HG03066 (cell line): ENCODE measurements at regions not wholly inside any gene's neighbourhood (a gene's known extent, or its start where the extent isn't known, plus 50 kb on each side); places are given as distances from the start of the nearest gene placed in this dataset.

Experiments used
- ATAC-seq: cut with Tn5 transposase; IDR thresholded peaks from one replicate; pipeline ENCODE4 v1.9.1; 2021; ENCODE audit warnings: low read depth; ENCODE audit not compliant: unreplicated experiment

DNA sequence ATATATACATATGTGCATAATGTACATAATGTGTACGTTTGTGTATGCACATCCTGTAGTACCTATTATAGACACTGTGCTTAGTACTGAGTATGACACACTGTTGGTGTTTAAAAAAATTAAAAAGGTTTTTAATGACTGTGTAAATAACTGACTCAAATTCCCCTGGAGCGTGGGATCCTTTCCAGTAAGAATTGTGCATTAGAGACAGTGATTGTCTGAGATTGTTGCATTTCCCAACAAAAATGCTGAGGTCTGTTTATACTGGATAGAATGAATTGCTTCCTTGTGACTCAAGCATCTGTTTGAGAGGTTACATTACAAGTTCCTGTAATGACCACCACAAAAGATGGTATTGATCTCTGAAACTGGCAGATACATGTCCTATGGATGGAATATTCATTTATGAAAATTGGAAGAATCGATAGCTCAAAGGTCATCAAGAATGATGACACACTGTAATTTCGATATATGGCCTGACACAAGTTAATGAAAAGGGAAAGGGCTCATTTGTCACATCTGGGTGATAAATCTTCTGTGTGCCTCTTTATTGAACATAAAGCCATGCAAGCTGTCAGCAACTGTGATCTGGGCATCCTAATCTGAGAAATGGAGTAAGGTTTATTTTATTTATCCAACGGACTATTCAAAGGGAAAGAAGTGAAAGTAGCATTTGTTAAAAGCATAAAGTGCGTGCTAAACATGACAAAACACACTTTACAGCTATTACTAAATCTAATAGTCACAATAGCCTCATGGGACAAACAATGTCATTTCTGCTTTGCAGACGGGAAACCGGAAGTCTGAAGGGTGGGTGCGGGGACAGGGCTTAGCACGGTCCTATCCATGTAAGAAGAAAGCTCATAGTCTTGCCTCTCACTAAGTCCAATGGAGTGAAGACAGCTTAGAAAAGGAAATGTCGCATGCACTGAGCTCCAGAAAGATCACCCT lies 228.8 kb downstream of the CDH11 start:
- no peak for ATAC-seq

DNA sequence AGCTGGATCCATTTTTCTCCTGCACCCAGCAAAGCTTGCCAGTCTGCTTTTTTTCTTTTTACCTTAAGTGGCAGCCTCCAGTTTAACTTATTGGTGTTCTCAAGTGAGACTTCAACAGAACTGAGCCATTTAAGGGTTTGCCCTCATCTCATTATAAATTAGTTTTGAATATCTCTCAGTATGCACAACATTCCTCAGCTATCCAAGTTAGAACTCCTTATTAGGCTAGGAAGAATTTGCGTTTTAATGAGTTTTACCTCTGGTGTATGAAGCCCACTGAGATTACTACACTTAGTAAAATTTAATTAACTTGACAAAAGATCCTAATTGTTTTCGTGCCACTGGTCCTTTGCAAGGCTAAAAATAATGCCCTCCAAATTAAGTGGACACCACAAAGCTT lies 232.4 kb downstream of the CDH11 start:
- no peak for ATAC-seq

DNA sequence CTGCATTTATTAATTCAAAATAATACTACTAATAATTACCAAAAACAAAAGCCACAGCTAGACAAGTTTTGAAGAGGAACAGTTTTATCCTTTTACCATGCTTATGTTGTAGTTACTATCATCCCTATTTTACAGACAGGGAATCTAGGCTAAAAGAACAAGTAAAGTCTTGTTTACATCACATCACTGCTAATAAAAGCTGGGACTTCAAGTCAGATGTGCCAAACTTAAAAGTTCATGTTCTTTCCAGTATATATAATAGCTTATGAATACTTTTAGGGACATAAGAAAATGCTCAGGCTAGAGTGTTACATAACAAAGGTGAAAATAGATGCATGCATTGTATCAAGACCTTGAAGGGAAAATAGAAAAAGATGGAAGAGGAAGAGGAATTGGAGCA lies 234.2 kb downstream of the CDH11 start:
- no peak for ATAC-seq

DNA sequence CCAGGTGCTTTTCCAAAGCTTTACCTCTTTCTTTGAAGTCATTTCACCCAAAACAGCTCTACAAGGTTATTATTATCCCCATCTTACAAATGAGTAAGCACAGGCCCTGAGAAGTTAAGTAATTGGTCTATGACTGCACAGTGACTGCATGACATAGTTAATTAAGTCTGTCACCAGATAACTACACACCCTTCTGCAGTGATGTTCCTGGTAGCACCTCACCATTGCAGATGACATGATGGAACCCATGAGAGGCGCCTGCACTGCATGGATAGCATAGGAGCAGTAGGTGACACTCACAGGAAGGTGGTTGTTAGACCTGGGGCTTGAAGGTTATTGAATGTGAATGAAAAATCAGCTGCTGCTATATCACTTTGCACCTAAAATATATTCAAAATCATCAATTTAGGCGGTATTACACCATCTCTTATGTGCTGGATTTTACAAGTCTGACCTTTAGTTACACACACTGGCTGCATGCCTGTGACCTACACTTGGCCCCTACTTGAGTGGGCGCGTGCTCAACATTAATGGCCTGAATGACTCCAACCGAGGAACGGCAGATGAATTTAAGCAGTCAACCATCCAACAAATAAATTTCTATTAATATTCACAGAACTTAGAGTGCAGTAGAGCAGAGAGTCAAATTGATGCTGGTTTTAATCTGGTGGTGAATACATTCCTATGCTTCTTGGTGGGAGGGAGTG lies 239.6 kb downstream of the CDH11 start:
- ATAC-seq, result no peak

DNA sequence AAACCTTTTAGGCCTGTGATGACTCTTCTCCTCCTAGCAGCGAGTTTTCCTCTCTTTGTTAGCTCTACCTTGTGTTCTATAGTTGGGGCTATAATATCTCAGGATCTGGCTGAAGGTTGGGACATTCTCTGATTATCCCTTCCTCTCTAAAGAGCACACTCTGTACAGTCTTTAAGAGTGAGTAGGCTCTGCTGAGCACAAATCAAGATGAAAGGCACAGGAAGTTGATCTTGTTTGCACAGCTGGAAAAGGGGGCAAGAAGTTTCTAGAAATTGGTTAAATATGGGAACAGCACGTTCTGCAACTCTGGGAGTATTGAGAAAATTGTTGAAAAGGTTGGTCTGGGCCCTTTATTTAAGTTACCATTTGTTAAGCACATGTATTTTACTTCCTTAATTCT lies 240.9 kb downstream of the CDH11 start:
- no peak for ATAC-seq

DNA sequence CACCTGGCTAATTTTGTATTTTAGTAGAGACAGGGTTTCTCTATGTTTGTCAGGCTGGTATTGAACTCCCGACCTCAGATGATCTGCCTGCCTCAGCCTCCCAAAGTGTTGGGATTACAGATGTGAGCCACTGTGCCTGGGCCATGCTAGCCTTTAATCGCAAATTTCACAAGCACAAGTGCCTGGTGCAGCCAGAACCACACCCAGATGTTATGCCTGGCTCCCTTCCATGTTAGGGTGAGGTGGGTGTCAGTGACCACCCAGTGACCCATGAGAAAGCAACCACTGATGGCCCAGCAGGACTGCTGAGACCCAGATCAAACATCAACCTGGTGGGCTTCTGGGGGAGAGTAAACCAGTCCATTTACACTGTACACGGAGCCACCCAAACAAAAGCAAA lies 241.9 kb downstream of the CDH11 start:
- no peak for ATAC-seq

DNA sequence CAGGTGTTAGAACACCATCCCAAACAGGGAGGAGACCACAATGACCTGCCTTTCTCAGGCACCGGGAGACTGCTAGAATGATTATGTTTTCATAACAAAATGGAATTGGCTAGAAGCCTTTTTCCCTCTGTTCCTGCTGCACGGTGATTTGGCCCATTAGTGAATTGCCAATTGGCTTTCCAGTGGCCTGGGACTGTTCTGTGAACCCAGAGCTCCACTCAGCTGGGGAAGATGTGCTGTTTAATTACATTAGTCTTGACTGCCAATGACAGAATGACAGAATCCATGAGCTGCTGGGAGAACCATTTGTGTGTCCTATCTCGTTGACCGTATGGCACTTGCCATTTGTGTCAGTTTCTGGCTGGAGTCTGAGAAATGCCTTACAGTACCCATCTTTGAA lies 242.9 kb downstream of the CDH11 start:
- no peak for ATAC-seq

DNA sequence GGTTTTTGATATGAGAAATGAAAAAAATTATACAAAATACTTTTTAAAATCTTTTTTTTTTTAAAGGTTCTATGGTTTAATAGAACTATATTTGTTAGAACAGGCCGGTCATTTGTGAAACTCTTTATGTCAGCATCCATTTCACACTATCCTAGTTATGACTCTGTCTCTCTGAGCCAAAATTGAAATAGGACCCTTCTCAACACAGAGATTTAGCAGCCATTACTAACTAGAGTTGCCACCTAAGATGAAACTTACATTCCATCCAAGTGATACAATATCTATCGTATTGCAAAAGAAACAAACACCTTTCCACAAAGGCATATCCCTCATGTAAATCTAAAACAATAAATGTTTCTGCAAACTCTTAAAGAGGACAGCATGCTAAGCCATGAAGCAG lies 249.8 kb downstream of the CDH11 start:
- ATAC-seq, result no peak

DNA sequence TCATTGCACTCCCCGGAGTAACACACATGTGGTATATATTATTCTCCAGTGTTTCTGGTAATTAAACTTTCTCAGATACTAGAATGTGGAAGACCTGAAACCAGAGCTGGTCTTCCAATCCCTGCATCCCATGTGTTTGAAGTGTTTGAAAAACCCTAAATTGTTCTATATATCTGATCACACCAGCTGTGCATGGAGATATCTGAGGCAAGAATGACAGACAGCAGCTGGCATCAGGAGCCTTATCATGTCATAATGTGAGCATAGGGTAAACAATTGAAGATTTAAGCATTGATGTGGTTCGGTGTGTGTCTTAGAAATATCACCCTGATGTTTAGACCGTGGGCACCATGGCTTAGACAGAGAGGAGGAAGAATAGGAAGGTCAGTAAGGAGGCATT lies 251.0 kb downstream of the CDH11 start:
- ATAC-seq, result no peak

DNA sequence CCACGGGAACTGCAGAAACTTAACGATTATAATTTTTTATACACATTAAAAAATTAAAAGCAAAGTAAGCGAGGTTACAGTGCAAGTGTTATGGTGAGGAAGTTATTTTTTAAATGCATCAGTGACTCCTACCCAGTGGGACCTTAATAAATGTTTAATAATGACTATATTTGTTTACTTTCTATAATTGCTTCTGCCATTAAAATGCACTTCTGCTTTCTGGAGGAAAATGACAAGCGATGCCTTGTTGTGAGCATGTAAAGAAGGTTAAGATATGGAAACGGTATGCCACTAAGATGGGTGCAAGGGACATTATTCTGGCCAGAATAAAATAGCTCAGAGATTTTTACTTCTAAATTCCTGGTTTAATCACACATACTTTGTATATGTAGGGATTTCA lies 252.1 kb downstream of the CDH11 start:
- no peak for ATAC-seq

DNA sequence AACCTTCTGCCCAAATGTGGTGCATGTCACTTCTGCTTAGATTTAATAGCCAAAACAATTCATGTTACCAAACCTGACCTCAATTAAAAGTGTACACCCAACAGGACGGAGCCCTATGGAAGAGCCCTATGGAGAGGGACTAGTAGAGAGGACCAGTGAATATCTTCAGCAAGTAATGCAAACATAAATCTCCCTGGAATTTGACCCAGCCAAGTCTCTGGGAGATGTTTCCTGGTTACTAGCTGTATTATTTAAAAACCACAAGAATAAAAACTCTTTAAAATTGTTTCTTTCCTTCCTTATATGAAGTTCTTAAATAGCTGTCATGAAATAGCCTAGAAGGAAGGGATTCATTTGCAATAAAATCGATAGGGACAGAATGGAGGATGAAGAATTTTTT lies 255.8 kb downstream of the CDH11 start:
- ATAC-seq, result no peak

DNA sequence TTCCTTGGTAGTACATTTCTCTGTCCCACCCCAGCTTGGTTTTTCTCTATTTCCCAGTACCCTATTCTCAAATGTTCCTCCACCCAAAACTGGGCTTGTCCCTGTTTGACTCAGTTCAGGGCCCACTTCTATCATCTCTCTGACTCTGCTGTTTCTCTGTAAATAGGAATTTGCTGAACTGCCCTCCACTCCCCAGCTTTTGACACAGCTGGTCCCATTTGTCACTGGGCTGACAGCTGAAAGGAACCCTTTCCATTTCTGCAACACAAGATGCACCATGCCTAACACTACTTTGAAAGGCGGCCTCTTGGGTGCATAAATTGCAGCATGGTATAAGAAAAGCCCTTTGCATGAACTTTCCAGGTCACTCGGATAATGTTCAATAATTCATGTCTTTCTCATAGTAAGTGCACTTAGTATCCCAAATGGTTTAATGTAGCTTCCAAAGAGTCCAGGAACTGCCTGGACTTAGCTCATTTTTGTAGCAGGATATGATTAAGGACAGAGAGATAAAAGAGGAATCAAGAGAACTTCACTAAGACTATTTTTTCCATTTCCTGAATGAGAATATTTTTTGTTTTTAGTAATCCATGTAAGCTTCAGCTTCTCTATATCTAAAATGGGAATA lies 256.7 kb downstream of the CDH11 start:
- ATAC-seq, result no peak

DNA sequence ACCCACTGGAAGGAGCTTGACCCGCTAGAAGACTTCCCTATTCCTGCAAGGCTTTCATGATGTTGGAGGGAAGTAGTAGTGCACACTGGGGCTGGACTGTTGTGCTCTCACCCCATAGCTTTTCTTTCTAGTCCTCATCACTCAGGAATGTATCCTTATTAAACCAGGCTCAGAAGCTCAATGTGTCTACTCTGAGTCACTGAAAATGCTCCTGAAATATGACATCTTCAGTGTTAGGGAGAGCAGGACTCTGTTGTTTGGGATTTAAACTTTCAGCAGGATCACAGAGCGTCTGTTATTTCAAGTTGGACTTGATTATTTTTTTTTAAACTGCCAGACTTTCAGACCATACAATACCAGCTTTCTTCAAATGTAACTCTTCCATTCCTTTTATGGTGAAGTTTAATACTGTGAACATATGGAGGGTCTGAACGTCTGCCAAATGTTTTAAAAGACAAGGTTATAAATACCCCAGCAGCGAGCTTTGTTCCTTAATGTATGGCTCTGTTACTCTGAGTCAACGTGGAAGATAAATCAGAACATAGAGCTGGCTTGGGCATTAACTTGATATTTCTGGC lies 257.5 kb downstream of the CDH11 start:
- ATAC-seq, result no peak

DNA sequence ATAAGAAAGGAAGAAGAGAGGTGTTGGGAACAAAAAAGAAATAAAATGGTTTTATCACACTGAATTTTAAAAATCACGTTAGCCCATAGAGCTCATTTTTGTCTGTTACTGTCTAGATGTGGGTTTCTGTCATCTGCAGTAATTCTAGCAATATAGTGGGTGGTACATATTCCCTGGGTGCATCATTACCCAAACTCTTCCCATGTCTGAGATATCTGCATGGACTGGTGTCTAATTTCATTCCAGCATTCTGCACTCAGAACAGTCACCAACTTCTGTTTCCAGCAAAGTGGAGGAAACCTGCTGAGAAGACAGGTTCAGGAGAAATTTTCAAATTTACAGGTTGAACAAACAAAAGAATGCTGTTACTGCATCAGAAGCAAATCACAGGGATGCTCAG lies 263.8 kb downstream of the CDH11 start:
- no peak for ATAC-seq

DNA sequence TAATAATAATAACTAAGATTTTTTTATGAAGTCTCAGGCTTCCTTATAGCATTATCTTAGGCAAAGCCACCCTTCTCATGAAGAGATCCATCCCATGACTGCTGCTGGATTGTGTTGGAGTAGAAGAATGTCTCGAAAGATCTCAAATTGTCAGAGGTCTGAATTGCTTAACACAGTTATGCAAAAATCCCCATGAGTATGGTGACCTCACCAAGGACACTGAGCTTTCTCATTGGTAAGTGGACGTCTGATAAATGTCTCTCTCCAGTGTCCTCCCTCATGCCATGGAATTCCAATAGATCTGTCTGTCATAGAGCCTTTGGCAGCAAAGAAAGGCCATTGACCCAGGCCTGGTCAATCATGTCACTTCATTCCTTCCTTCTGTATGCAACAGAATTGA lies 264.5 kb downstream of the CDH11 start:
- ATAC-seq, result no peak

DNA sequence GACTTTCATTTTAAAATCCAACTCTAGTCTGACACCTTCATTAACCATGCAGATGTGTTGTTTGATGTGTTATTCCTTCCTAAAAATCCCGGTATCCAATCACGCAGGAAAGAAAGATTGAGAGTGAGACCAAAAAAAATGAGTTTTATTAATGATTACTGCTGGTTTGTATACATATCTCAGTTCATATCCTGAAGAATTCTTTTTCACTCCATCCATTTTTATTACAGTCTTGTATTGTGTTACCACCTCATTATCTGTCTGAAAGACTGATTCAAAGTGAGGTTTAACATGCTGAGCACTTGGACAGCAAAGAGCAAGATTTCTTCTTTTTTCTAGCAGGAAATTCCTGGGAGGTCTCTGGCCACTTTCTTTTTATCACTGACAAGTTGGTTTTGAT lies 268.3 kb downstream of the CDH11 start:
- no peak for ATAC-seq

DNA sequence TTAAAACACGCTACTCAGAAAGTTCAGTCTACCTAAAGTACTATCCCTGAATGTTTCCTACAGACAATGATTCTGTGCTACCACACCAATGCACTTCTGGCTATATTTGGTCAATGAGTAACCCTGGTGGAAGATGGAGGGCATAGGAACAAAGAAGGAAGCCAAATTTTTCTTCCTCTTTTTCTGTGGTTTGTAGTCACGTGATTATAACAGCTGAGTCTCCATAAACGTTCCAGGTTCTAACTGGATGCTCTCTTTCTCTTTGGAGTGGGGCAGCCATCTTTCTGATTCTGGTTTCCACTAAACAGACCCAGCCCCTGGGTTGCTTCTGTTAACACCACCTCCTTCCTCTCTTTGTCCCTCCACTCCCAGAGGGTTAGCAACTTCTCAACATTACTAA lies 274.9 kb downstream of the CDH11 start:
- ATAC-seq, result no peak

DNA sequence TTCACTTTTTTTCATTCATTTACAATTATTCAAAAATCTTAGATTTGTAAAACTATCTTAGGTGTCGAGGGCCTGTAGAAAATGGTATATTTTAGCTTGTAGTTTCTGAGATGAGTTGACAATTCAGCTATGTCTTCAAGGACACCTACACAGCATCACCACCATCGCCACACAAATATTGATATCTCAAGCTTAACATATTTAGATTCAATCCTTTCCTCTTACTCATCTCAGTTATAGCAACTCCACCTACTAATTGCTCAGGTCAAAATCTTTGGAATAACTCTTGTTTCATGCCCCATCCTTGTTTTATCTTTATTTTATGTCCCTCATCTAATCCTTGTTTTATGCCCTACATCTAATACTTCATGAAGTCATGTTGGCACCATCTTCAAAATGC lies 276.8 kb downstream of the CDH11 start:
- ATAC-seq, result no peak

DNA sequence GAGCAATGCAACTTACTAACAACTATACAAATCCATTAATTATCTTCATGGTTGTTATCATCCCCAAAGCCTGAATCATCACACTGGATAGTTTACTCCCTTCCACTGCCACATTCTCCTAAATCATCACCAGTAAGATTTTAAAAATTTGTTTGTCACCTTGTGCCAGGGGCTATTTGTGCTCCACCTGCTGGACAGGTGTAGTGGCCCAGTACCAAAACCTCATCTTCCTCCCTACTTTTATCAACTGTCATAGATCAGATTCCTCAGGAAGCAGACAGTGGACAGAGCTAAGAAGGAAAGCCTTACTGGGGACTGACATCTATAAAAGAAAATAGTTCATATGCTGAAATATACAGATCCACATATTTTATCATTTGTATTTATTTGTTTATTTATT lies 280.4 kb downstream of the CDH11 start:
- ATAC-seq, result no peak

DNA sequence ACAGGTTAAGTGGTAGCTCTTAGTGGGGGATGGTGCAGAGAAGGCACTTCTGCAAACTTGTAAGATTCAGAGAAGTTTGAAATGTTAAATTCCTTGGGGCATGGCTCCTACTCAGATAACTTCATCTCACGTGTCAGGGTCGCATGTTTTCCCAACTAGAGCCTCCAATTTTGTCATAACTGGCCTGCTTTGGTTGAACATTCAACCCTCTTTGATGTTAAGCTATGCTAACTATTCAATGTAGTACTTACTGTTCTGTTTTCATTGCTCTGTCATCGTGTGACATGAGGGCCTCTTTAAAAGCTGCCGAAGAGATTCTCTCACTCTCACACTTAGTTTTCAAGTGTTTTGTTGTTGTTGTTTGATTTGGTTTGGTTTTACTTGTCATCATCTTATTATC lies 280.8 kb downstream of the CDH11 start:
- no peak for ATAC-seq

DNA sequence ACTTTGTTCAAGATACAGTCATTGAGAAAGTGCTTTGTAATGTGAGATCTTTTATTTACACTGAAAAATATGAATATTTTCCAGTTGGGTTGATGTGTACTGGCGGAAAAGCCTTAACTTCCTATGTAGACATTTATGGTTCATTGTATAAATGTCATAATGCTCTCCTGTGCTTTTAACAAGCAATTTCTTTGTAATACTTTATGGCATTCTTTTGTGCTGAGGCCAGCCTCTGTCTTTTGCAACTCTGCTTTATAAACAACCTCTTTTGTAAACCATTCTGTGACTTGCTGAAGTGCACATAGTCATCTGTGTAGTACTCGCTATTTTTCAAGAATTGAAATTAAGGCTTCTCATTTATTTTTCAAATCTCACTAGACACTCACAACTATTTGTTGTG lies 291.2 kb downstream of the CDH11 start:
- ATAC-seq, result no peak
